ENCODE measurements at regions not wholly inside any gene's neighbourhood (a gene's known extent, or its start where the extent isn't known, plus 50 kb on each side); places are given as distances from the start of the nearest gene placed in this dataset.
"Not testable (repeated sequence)": the region's sequence is repeated elsewhere in the genome, so short reads cannot be mapped to it uniquely, and the experiment has no call there.

DNA sequence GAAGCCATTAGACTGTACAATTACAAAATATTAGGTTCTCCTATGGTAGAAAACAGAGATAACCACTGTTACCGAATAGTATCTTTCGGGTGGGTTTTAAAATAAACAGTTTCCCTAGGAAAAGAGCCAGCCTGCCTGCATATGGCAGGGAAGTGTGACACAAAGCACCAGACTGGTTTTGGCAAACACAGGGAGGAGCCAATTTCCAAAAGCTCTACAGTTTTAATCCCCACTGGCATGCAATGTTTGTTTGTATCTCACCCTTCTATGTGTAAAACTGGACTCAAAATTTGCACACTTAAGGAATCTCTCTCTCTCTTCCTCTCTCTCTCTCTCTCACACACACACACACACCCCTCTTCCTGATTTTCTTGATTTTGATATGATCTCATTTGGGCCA lies 261.7 kb downstream of the ETV1 start:
- H3K4me1 ChIP-seq (ENCODE audit: control insufficient read depth, insufficient read depth, low read length): peaks cover 12% of the 10 kb centered on the region
- no peaks in the 10 kb centered on the region for H3K9me3 ChIP-seq (replicated peaks; ENCODE audit: low read length)
- no peak overlapping the region for H3K9ac ChIP-seq (ENCODE audit: low read depth, low read length)
- H3K27me3 ChIP-seq (ENCODE audit: control insufficient read depth, insufficient read depth, low read length): no peaks in the 10 kb centered on the region
- no peaks in the 10 kb centered on the region for H3K36me3 ChIP-seq (ENCODE audit: insufficient read depth, low read length)
- no peak overlapping the region for H3K4me2 ChIP-seq (ENCODE audit: low read length)
- H3K4me3 ChIP-seq (ENCODE audit: low read length): no peak overlapping the region

DNA sequence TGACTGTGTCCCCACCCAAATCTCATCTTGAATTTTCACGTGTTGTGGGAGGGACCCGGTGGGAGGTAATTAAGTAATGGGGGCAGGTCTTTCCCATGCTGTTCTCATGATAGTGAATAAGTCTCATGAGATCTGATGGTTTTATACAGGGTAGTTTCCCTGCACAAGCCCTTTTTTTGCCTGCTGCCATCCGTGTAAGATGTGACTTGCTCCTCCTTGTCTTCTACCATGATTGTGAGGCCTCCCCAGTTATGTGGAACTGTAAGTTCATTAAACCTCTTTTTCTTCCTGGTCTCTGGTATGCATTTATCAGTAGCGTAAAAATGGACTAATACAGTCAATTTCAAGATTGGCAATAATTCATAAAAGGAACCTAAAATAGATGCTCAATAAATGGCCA lies 261.0 kb downstream of the ETV1 start:
- not testable (repeated sequence) for H3K4me2 ChIP-seq (ENCODE audit: low read length); H3K4me3 ChIP-seq (ENCODE audit: low read length); H3K27me3 ChIP-seq (ENCODE audit: control insufficient read depth, insufficient read depth, low read length); H3K36me3 ChIP-seq (ENCODE audit: insufficient read depth, low read length); H3K9ac ChIP-seq (ENCODE audit: low read depth, low read length); H3K9me3 ChIP-seq (replicated peaks; ENCODE audit: low read length)
- peaks cover 12% of the 10 kb centered on the region for H3K4me1 ChIP-seq (ENCODE audit: control insufficient read depth, insufficient read depth, low read length)

DNA sequence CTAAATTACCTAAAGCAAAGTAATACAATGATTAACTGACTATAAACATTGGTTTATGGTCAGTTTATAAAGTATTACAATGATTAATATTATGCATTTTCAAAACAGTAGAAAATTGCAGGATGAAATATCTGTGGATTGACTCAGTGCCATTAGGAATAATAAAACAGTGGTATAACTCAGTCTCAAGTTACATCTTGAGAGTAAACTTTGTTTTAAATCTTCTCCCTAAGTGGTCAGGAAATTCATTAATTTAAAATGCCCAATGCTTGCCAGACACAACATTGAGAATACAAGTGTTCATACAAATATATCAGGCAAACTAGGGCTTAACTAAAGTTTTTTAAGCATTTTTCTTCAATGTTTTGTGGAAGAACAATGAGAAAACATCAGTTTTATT lies 257.8 kb downstream of the ETV1 start:
- Histone ChIP-seq H3K4me1 (ENCODE audit: control insufficient read depth, insufficient read depth, low read length) (peaks cover 12% of the 10 kb centered on the region), H3K36me3 (ENCODE audit: insufficient read depth, low read length) (no peaks in the 10 kb centered on the region), H3K4me2 (ENCODE audit: low read length) (peak overlapping the region; percentile 9)

DNA sequence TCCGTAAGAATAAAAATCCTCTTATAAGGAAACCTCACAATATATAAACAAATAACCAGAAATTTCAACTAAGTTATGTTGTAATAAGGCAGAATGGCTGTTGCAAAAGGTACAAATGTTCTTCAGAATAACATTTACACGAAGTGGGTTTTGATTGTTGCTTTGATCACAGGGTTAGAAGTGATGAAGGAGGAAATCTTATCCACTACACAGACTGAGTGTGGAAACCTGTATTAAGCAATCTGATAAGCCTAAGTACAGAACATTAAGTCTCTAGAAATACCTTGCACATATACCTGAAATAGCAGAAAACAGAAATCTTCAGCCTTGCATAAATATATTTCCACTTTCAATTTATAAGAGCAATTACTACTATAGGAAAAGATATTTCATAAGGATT lies 251.9 kb downstream of the ETV1 start:
- H3K36me3 ChIP-seq (ENCODE audit: insufficient read depth, low read length): no peaks in the 10 kb centered on the region
- no peak overlapping the region for H3K9ac ChIP-seq (ENCODE audit: low read depth, low read length)
- peaks cover 11% of the 10 kb centered on the region for H3K4me1 ChIP-seq (ENCODE audit: control insufficient read depth, insufficient read depth, low read length)
- H3K4me3 ChIP-seq (ENCODE audit: low read length): no peak overlapping the region
- no peaks in the 10 kb centered on the region for H3K27me3 ChIP-seq (ENCODE audit: control insufficient read depth, insufficient read depth, low read length)
- H3K4me2 ChIP-seq (ENCODE audit: low read length): no peak overlapping the region
- H3K9me3 ChIP-seq (replicated peaks; ENCODE audit: low read length): no peaks in the 10 kb centered on the region

More for the DNA sequence above, 257.8 kb downstream of the ETV1 start:
- H3K4me3 ChIP-seq (ENCODE audit: low read length): no peak overlapping the region
- H3K9ac ChIP-seq (ENCODE audit: low read depth, low read length): no peak overlapping the region
- no peaks in the 10 kb centered on the region for H3K9me3 ChIP-seq (replicated peaks; ENCODE audit: low read length)
- H3K27me3 ChIP-seq (ENCODE audit: control insufficient read depth, insufficient read depth, low read length): no peaks in the 10 kb centered on the region

DNA sequence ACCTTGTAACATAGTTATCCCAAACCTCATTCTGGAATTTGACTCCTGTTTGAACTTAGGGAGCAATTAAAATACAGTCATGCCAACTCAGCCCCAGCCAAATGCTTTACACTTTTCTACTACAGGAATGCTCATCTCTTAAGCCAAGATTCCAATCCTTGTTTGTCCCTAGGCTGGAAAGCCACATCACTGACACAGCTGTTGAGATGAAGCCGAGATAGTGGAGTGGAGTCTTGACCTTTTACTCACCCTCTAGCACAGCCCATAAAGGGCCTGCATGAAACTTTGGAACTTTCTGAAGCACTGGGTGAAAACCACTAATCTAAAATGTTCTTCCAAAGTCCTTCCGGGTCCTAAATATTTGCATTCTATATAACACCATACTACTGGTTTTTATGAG lies 247.3 kb downstream of the ETV1 start:
- Histone ChIP-seq H3K4me3 (ENCODE audit: low read length) (no peak overlapping the region), H3K9ac (ENCODE audit: low read depth, low read length) (peak overlapping the region; percentile 19), H3K36me3 (ENCODE audit: insufficient read depth, low read length) (no peaks in the 10 kb centered on the region), H3K4me2 (ENCODE audit: low read length) (peak overlapping the region; percentile 42), H3K27me3 (ENCODE audit: control insufficient read depth, insufficient read depth, low read length) (no peaks in the 10 kb centered on the region), H3K9me3 (replicated peaks; ENCODE audit: low read length) (no peaks in the 10 kb centered on the region), H3K4me1 (ENCODE audit: control insufficient read depth, insufficient read depth, low read length) (peaks cover 22% of the 10 kb centered on the region)

DNA sequence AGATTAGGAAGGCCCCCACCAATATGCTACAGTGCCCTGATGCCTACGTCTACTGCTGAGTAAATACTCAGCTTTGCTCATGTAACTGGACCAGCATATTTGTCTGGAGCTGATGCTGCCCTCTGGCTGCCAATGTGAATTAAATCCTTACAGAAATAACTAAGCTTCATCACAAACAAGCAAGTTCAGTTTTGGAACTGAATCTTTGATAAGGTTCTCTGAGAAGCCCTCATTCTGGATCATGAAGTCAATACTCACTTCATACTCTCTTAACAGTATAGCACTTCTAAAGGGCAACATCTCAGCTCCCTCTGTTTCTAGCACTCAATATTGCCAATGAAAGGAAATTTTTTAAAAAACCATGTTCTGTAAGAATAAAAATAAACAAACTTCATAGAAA lies 246.7 kb downstream of the ETV1 start:
- H3K9me3 ChIP-seq (replicated peaks; ENCODE audit: low read length): no peaks in the 10 kb centered on the region
- H3K4me3 ChIP-seq (ENCODE audit: low read length): no peak overlapping the region
- no peaks in the 10 kb centered on the region for H3K36me3 ChIP-seq (ENCODE audit: insufficient read depth, low read length)
- peaks cover 22% of the 10 kb centered on the region for H3K4me1 ChIP-seq (ENCODE audit: control insufficient read depth, insufficient read depth, low read length)
- H3K27me3 ChIP-seq (ENCODE audit: control insufficient read depth, insufficient read depth, low read length): no peaks in the 10 kb centered on the region
- H3K9ac ChIP-seq (ENCODE audit: low read depth, low read length): peak overlapping the region; percentile 19
- peak overlapping the region; percentile 42 for H3K4me2 ChIP-seq (ENCODE audit: low read length)

DNA sequence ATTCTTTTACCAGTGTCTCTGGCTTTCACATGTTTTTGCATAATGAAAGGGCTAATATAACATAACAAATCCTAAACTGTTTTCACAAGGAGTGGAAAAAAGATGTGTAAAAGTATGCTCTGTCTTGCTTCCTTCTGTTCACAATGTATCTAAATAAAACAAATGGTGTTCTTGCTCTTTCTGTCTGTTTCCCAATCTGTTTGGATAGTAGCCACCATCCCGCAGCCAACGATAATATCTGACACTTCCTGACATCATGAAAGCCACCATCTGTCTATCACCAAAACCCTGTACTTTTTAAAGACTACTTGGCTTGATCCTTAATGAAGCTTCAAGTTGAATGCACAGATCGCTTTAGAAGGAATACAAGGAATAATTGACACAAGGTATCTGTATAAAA lies 246.2 kb downstream of the ETV1 start:
- H3K4me1 ChIP-seq (ENCODE audit: control insufficient read depth, insufficient read depth, low read length): peaks cover 22% of the 10 kb centered on the region
- H3K27me3 ChIP-seq (ENCODE audit: control insufficient read depth, insufficient read depth, low read length): no peaks in the 10 kb centered on the region
- H3K9me3 ChIP-seq (replicated peaks; ENCODE audit: low read length): no peaks in the 10 kb centered on the region
- H3K4me2 ChIP-seq (ENCODE audit: low read length): peak overlapping the region; percentile 42
- no peak overlapping the region for H3K9ac ChIP-seq (ENCODE audit: low read depth, low read length)
- H3K36me3 ChIP-seq (ENCODE audit: insufficient read depth, low read length): no peaks in the 10 kb centered on the region
- H3K4me3 ChIP-seq (ENCODE audit: low read length): no peak overlapping the region

DNA sequence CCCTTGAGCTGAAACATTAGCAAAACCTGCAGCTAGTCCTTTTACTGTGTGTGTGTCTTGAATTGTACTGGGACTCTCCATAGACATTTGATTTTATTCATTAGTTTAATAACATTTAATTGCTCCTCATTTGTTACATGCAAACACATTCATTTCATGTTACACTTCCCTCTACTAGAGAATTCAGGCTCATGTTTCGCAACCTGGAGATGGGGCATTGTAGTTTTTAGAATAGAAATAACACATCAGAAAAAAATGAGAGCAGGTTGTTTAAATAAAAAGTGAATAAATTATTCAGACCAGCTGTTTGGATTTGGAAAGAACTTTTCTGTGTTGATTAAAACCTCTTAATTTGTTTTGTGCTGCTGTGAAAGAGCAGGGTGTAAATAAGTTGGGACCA lies 243.9 kb downstream of the ETV1 start:
- Histone ChIP-seq H3K4me2 (ENCODE audit: low read length) (no peak overlapping the region), H3K36me3 (ENCODE audit: insufficient read depth, low read length) (no peaks in the 10 kb centered on the region), H3K4me1 (ENCODE audit: control insufficient read depth, insufficient read depth, low read length) (peaks cover 22% of the 10 kb centered on the region), H3K9ac (ENCODE audit: low read depth, low read length) (no peak overlapping the region), H3K4me3 (ENCODE audit: low read length) (no peak overlapping the region), H3K27me3 (ENCODE audit: control insufficient read depth, insufficient read depth, low read length) (no peaks in the 10 kb centered on the region), H3K9me3 (replicated peaks; ENCODE audit: low read length) (no peaks in the 10 kb centered on the region)

DNA sequence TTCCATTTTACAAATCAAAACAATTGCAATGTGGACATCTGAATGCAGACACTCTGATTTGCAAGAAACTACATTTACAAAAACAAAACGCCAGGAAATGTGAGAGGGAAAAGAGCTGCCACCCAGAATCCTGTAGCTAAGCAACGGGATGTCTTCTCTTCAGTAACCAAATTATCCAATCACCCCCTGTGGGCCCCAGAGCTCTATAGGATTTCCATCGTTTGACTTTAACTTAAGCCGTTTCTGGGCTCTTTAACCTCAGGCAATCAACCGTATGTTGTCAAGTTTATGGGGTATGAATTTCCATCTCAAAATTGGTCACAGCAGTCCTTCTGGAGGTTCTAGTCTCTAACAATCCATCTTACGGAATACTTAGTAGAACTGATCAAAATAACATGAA lies 240.5 kb downstream of the ETV1 start:
- H3K9me3 ChIP-seq (replicated peaks; ENCODE audit: low read length): no peaks in the 10 kb centered on the region
- H3K4me3 ChIP-seq (ENCODE audit: low read length): no peak overlapping the region
- no peaks in the 10 kb centered on the region for H3K27me3 ChIP-seq (ENCODE audit: control insufficient read depth, insufficient read depth, low read length)
- H3K4me2 ChIP-seq (ENCODE audit: low read length): no peak overlapping the region
- H3K4me1 ChIP-seq (ENCODE audit: control insufficient read depth, insufficient read depth, low read length): no peaks in the 10 kb centered on the region
- no peaks in the 10 kb centered on the region for H3K36me3 ChIP-seq (ENCODE audit: insufficient read depth, low read length)
- H3K9ac ChIP-seq (ENCODE audit: low read depth, low read length): no peak overlapping the region

DNA sequence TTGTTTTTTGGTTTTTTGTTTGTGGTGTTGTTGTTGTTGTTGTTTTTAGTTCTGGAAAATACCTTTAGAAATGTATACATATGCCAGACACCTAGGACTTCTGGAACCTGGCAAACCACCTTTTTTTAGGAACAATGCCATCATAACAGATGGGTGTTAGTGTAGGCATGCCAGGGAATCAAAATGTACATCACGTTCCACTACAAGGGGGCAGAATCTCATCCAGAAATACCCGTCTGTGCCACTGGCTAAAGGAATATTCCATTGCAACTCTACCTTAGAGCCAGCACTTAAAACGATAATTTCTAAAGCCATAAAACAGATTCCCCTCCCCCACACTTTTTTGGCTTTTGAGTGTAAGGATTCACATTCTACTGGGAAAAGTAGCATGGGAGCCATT lies 239.8 kb downstream of the ETV1 start:
- Histone ChIP-seq H3K9me3 (replicated peaks; ENCODE audit: low read length) (no peaks in the 10 kb centered on the region), H3K4me2 (ENCODE audit: low read length) (no peak overlapping the region), H3K27me3 (ENCODE audit: control insufficient read depth, insufficient read depth, low read length) (no peaks in the 10 kb centered on the region), H3K4me3 (ENCODE audit: low read length) (no peak overlapping the region), H3K36me3 (ENCODE audit: insufficient read depth, low read length) (no peaks in the 10 kb centered on the region), H3K4me1 (ENCODE audit: control insufficient read depth, insufficient read depth, low read length) (no peaks in the 10 kb centered on the region), H3K9ac (ENCODE audit: low read depth, low read length) (no peak overlapping the region)

DNA sequence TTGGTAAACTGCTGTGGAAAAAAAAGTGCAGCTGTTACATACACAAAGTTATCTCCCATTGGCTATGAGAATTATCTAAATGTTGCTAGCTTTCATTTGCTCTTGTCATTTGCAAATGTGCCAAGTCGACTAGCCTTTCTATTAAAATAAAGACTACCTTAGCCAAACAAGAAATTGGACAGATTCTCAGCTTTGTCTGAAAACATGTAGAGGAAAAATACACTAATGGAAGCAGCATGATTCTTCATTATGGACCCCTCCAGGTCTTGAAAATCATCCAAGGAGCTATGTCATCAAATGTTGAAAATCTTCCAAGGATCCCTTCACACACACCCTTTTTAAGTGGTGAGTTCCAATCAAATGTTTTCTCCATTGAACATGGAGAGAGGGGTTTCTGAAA lies 237.7 kb downstream of the ETV1 start:
- Histone ChIP-seq H3K4me3 (ENCODE audit: low read length) (no peak overlapping the region), H3K4me2 (ENCODE audit: low read length) (no peak overlapping the region), H3K4me1 (ENCODE audit: control insufficient read depth, insufficient read depth, low read length) (no peaks in the 10 kb centered on the region), H3K9ac (ENCODE audit: low read depth, low read length) (no peak overlapping the region), H3K9me3 (replicated peaks; ENCODE audit: low read length) (no peaks in the 10 kb centered on the region), H3K36me3 (ENCODE audit: insufficient read depth, low read length) (no peaks in the 10 kb centered on the region), H3K27me3 (ENCODE audit: control insufficient read depth, insufficient read depth, low read length) (no peaks in the 10 kb centered on the region)

DNA sequence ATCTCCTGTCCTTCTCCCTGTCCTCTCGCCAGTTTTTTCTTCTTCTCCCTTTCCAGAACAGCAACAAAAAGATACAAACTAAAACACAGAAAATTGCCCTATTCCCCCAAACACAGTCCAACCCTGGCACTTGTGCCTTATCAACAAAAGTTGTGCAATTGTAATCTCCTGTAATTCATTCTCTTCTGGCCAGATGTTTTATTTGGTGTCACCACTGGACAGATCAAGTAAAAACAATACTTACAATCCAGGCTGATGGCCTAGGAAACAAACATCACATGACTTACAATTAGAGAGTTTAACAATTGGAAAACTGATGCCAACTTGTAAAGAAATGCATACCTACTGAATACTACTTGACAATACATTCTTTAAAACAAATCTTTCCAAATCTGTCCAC lies 231.6 kb downstream of the ETV1 start:
- H3K4me3 ChIP-seq (ENCODE audit: low read length): no peak overlapping the region
- H3K9me3 ChIP-seq (replicated peaks; ENCODE audit: low read length): no peaks in the 10 kb centered on the region
- no peaks in the 10 kb centered on the region for H3K36me3 ChIP-seq (ENCODE audit: insufficient read depth, low read length)
- H3K4me1 ChIP-seq (ENCODE audit: control insufficient read depth, insufficient read depth, low read length): no peaks in the 10 kb centered on the region
- no peak overlapping the region for H3K4me2 ChIP-seq (ENCODE audit: low read length)
- H3K27me3 ChIP-seq (ENCODE audit: control insufficient read depth, insufficient read depth, low read length): no peaks in the 10 kb centered on the region
- H3K9ac ChIP-seq (ENCODE audit: low read depth, low read length): no peak overlapping the region
